ENCODE measurements at regions not wholly inside any gene's neighbourhood (a gene's known extent, or its start where the extent isn't known, plus 50 kb on each side); places are given as distances from the start of the nearest gene placed in this dataset.

DNA sequence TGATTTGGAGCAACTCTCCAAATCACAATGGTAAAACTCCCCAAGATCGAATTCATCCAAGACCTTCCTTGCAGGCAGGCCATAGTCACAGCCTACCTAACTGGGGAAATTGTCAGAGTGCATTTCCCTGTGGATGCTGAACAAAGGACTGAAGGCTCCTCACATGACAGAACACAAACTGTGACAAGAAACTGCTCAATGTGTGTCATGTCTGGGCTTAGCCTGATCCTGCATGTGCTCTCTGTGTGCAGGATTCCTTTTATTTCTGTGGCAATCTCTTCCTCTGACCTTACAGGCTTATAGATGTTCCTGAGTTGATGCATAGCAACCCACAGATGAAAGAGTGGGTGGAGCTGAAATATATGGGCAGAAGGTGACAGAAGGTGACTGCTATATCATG lies 465.8 kb downstream of the ICE1 start:
- no peak overlapping the region for H2AFZ ChIP-seq (ENCODE audit: low read length)
- H4K5ac ChIP-seq (ENCODE audit: insufficient read length, low read depth, low read length), result no peak overlapping the region
- H3K9me3 ChIP-seq (ENCODE audit: insufficient read depth in 2 of 2, low read depth in 1 of 2, low read length in 1 of 2), result no peaks in the 10 kb centered on the region
- no peak overlapping the region for H3K23ac ChIP-seq (ENCODE audit: insufficient read length)
- no peak overlapping the region for H2BK120ac ChIP-seq (replicated peaks; ENCODE audit: low read depth, low read length)
- peaks cover 0 to 5% (median 0%) of the 10 kb centered on the region in 4 experiments; a peak in 1 of 7 replicates for H3K27me3 ChIP-seq (replicated peaks in 1 of 4; ENCODE audit: control insufficient read depth in 3 of 4, extremely low read depth in 1 of 4, insufficient read depth in 3 of 4, low read length in 3 of 4)
- POLR2A ChIA-PET (ENCODE audit: partially characterized antibody), result no interaction called here
- H3K4me2 ChIP-seq (ENCODE audit: insufficient read depth in 1 of 2, low read depth in 2 of 2, low read length in 2 of 2), result no peak overlapping the region
- H2BK15ac ChIP-seq (ENCODE audit: low read length), result no peak overlapping the region
- 94% methylated on average over 1 of the region's 1 CpG; no CpG with 5 or more reads in 1 of the 2 experiments for WGBS, 2 experiments (ENCODE audit: extremely low coverage in 1 of 2, insufficient coverage in 1 of 2, insufficient read length in 1 of 2, insufficient replicate concordance in 2 of 2, low coverage in 1 of 2, low lambda C conversion rate in 2 of 2, missing lambda C conversion rate in 1 of 2)
- no peak overlapping the region for H3K4ac ChIP-seq (replicated peaks; ENCODE audit: insufficient read length, low read depth, low read length)
- H2BK5ac ChIP-seq (ENCODE audit: low read depth, low read length), result no peak overlapping the region
- no peaks in the 10 kb centered on the region for H3K79me1 ChIP-seq (ENCODE audit: low read depth, low read length)
- FAIRE-seq, result no peak
- no peaks in the 10 kb centered on the region for H4K20me1 ChIP-seq (replicated peaks in 1 of 2; ENCODE audit: control insufficient read depth in 1 of 2, insufficient read depth in 2 of 2, low read length in 2 of 2)
- H2AK5ac ChIP-seq (ENCODE audit: low read depth, low read length), result no peak overlapping the region
- no peak overlapping the region for H2BK12ac ChIP-seq (ENCODE audit: low read depth, low read length)
- H3K36me3 ChIP-seq (ENCODE audit: control insufficient read depth in 2 of 4, insufficient read depth in 4 of 4, low read length in 3 of 4), result no peaks in the 10 kb centered on the region
- no peak overlapping the region for H3K27ac ChIP-seq (ENCODE audit: low read depth, low read length)
- no peak overlapping the region for H3K18ac ChIP-seq (ENCODE audit: extremely low read depth, low read length)
- no peak overlapping the region for H2BK20ac ChIP-seq (ENCODE audit: low read length)
- CTCF ChIA-PET (ENCODE audit: partially characterized antibody), result interaction anchor here (1.0 to 1.8 kb wide), 3 partner anchors 26 to 392 kb away, joined by 3 to 4 read pairs (median 4); no protein-coding TSS in a partner anchor
- H3K4me3 ChIP-seq (ENCODE audit: extremely low read depth in 1 of 4, insufficient read depth in 2 of 4, low read depth in 3 of 4, low read length in 4 of 4), result no peak overlapping the region
- DNase-seq (ENCODE audit: low read depth in 1 of 2, low spot score in 2 of 2), result no peak
- no peak overlapping the region for H4K91ac ChIP-seq (replicated peaks; ENCODE audit: insufficient read length, low read length)
- no peaks in the 10 kb centered on the region for H3K79me2 ChIP-seq (ENCODE audit: control insufficient read depth in 1 of 2, insufficient read depth in 2 of 2, low read length in 2 of 2)
- no peaks in the 10 kb centered on the region for H3K23me2 ChIP-seq (ENCODE audit: low read depth, low read length)
- no peak overlapping the region for H3K14ac ChIP-seq (ENCODE audit: insufficient read length)
- H3K4me1 ChIP-seq (replicated peaks in 1 of 4; ENCODE audit: control insufficient read depth in 3 of 4, insufficient read depth in 4 of 4, low read length in 3 of 4), result peaks cover 0 to 3% (median 0%) of the 10 kb centered on the region in 4 experiments; a peak in 1 of 7 replicates
- no peak overlapping the region for H3K9ac ChIP-seq (replicated peaks in 1 of 4; ENCODE audit: extremely low read depth in 1 of 4, low read depth in 3 of 4, low read length in 3 of 4)
- no peak for TF ChIP-seq FOSL1 (IDR thresholded peaks at IDR 0.05; ENCODE audit: insufficient read depth, low read depth, low read length)
- TF ChIP-seq ZNF274 (IDR thresholded peaks at IDR 0.05; ENCODE audit: borderline replicate concordance, extremely low read depth, low read length), result no peak
- TF ChIP-seq TBP (IDR thresholded peaks at IDR 0.05; ENCODE audit: low read depth, low read length), result no peak
- TF ChIP-seq KDM1A (IDR thresholded peaks at IDR 0.05; ENCODE audit: borderline replicate concordance, low read length), result no peak
- TF ChIP-seq EP300 (IDR thresholded peaks at IDR 0.05; ENCODE audit: borderline replicate concordance in 1 of 2, low read depth in 2 of 2, low read length in 2 of 2), result no peak
- TF ChIP-seq SP2 (IDR thresholded peaks at IDR 0.05; ENCODE audit: low read length), result no peak
- no peak for TF ChIP-seq PHF8 (conservative IDR thresholded peaks at IDR 0.05; ENCODE audit: low read depth, low read length)
- TF ChIP-seq CREB1 (IDR thresholded peaks at IDR 0.05), result no peak
- TF ChIP-seq ASH2L (IDR thresholded peaks at IDR 0.05; ENCODE audit: low read length), result no peak
- TF ChIP-seq RAD21 (IDR thresholded peaks at IDR 0.05 in 1 of 2, conservative IDR thresholded peaks at IDR 0.05 in 1 of 2; ENCODE audit: low read depth in 2 of 2, low read length in 2 of 2), result no peak
- no peak for TF ChIP-seq KDM5A (IDR thresholded peaks at IDR 0.05; ENCODE audit: low read length)
- H3K56ac ChIP-seq (replicated peaks; ENCODE audit: insufficient read length, low read depth, low read length), result no peak overlapping the region
- no peak overlapping the region for H4K8ac ChIP-seq (ENCODE audit: extremely low read depth, insufficient read depth, low read length)

Measured in H1 (cell line).